ENCODE measurements at regions not wholly inside any gene's neighbourhood (a gene's known extent, or its start where the extent isn't known, plus 50 kb on each side); places are given as distances from the start of the nearest gene placed in this dataset.
"Not testable (repeated sequence)": the region's sequence is repeated elsewhere in the genome, so short reads cannot be mapped to it uniquely, and the experiment has no call there.

DNA sequence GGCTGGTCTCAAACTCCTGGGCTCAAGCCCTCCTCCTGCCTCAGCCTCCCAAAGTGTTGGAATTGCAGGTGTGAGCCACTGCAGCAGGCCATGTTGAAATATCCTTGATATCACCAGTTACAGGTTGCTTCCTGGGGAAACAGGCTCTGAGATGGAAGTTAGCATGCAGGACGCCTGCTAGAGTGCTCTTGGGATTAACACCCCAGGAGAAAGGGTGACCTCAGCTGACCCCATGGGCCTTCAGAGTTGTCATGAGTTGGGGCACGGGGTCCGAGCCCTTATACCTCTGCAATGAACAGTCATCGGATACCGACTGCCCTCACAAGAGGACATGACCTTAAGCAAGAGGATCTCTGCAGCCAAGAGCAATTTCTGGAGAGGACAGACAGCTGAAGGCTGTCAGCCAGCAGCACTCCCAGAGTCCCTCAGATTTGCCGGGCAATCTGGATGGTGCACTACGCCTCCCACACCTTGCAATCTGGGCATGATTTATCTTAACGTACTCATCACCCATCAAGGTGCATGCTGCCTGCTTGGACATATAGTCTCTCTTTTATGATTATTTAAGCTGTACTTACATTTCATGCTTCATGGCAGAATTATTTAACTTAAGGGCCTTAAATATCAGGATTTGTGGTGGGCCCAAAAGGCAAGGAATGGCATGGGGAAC lies 134.6 kb downstream of the ADSS2 start:
- DNase-seq (ENCODE audit: extremely low read depth in 1 of 2, low read depth in 1 of 2): no peak

DNA sequence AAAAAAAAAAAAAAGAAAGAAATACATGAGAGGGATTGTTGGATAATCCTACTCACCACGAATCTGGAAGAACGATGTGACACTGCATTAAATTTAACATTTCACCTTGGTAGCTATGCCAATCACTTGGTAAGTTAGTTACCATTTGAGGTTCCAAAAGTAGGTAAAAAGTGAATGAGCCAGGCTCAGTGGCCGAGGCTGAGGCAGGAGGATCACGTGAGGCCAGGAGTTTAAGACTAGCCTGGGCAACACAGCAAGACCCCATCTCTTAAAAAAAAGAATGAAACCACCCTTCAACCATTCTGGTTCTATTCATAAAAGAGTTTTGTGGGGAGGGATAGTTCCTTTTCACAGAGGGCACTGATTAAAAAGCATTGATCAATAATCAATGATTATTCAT lies 133.6 kb downstream of the ADSS2 start:
- no peak for DNase-seq (ENCODE audit: extremely low read depth in 1 of 2, low read depth in 1 of 2)

DNA sequence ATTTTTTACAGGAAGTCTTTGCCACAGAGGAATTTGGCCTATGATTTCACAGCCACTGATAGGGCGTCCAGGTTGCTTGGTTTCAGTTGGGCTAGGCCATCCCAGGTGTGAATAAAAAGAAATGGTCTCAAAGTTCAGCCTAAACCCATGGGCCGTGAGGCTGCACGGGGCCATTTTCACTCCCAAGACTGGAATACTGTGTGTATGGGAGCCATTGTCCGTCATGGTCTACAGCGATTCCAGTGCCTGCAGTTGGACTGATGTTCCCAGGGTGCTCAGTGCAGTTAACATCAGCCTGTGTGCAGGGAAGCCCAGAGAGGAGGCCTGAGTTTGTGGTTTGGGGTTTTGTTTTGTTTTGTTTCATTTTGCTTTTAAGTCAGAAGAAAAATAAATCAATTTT lies 133.2 kb downstream of the ADSS2 start:
- DNase-seq (ENCODE audit: extremely low read depth in 1 of 2, low read depth in 1 of 2): no peak

DNA sequence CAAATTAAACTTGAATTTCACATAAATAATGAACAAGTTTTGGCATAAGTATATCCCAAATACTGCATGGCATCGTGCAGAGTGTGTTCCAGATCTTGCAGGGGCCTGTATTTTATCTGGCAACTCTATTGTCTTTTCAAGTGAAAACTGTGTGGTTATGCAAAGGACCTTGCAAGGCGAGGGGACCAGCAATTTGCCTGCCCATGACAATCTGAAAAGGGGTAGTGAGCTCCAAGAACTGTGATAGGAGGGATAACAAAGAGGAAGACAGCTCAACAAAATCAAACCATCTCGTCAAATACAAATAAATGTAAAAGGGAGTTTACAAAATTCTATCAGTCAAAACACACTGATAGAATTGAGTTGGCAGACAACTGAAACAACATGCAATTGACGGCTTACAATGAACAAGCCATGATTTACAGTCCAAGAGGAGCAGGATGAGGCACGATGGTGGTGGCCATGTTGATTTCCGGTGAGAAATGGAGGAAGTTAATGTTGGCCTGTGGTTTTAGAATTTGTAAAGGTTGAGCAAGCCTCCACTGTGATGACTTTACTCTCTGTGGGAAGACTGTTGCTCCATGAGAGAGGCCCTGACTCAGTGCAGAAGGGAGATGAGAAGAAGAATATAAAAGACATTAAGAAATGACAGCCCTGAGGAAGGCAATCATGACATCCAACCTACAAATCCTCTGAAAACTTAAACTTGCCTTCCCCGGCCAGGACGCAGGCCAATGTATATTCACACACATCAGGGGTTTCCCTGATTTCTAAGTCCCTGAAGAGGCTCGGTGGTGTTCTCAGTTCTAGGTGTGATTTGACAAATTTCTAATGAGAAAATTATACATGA lies 132.2 kb downstream of the ADSS2 start:
- DNase-seq (ENCODE audit: extremely low read depth in 1 of 2, low read depth in 1 of 2): no peak

DNA sequence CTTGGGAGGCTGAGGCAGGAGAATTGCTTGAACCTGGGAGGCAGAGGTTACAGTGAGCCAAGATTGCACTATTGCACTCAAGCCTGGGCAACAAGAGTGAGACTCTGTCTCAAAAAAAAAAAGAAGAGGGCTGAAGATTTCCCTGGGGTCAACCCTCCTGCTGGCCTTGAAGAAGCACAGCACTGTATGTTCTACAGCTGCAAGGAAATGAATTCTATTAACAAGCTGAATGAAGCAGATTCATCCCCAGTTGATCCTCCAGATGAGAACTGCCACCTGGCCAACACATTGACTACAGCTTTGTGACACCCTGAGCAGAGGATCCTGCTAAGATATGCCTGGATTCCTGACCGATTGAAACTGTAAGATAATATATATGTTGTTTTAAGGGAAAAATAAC lies 129.5 kb downstream of the ADSS2 start:
- no peak for DNase-seq (ENCODE audit: extremely low read depth in 1 of 2, low read depth in 1 of 2)

DNA sequence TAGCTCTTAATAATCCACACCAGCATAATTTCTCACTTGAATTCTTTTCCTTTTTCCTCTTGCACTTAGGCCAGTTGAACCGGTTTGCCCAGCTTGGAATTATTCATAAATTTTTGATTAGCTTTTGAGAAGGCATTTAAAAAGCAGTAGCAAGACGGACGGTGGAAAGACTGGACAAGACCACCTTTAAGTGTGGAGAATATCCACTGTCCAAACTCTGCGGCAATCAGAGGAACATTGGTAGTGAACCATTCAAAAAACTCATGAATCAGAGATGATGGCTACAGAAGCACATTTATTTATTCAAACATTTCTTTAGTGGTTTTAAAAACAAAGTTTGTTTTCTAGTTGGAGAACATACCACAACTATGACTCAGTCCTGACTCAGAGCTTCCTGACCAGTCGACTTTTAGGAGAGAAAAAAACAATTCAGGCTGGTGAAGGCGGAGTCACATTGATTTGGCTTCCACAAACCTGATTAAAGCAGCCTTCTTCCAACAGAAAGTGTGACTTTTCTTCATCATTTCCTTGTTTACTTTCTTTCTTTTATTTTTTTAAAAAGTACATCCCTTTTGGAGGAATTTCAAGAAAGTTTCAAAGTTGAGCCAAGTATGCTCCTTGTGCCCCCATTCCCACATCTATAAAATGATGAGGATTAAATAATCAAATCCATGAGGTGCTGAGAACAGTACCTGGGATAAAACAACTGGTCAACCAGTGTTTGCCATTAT lies 128.8 kb downstream of the ADSS2 start:
- no peak for DNase-seq (ENCODE audit: extremely low read depth in 1 of 2, low read depth in 1 of 2)

DNA sequence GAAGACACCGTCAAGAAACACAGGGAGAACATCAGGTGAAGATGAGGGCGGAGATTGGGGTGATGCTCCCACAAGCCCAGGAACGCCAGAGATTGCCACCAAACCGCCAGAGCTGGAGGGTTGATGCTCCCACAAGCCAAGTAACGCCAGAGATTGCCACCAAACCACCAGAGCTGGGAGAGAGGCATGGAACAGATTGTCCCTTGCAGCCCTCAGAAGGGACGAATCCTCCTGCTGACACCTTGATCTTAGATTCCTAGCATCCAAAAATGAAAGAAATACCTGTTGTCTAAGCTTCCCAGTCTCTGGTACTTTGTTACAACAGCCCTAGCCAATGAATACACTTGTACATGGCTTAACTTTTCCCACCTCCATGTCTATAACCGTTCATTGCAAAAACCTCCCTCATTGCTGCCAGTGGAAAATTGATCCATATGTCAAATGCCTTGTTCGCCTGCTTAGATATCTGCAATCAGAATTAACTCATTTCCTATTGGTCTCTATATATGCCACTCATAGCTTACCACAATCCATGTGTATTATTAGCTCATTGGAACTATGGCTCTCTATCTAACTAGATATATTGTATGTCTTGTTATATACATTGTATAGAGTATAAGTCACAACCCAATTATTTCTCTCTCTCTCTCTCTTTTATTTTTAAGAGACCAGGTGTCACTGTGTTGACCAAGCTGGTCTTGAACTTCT lies 127.4 kb downstream of the ADSS2 start:
- DNase-seq (ENCODE audit: extremely low read depth in 1 of 2, low read depth in 1 of 2): no peak

DNA sequence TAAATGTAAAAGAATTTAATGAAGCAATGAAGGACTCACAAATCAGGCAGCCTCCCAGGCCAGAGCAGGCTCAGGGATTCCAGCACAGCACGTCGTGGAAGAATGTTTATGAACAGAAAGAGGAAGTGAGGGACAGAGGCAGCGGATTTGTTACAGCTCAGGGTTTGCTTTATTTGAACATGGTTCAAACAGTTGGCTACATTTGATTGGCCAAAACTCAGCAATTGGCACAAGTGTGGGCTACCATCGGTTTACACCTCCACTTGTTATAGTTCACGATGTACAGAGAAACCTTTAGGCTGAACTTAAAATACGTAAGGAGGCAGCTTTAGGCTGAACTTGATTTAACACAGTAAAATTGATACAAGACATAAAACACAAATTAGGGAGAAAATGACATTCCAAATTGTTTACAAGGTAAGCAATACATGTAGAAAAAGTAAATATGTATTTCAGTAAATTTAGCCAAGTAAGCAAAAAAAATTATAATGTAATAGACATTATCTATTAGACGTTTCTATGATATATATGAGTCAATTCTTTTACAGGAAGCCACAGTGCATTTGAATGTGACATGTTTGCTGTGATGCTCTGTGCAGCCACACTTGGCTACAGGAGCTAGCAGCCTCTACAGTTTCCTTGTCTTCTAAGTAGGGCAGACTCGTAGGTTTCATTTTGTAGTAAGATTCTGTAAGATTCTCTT lies 126.5 kb downstream of the ADSS2 start:
- DNase-seq (ENCODE audit: extremely low read depth in 1 of 2, low read depth in 1 of 2): no peak

DNA sequence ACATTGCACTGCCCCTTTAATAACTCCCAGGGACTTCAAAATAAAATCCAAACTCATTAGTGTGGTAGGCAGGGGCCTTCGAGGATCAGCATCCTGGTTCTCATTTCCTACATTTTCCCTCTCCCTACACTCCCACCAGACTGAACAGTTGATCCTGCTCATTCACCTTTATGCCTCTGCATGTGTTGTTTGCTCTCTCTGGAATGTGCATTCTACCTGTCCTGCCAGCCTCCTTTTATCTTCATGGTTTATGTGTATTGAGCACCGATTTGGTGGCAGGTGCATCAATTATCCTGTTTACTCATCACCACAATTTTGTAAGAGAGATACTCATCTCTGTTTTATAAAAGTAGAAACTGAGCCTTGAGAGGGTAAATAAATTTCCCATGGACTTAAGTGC lies 125.0 kb downstream of the ADSS2 start:
- DNase-seq (ENCODE audit: extremely low read depth in 1 of 2, low read depth in 1 of 2): no peak

DNA sequence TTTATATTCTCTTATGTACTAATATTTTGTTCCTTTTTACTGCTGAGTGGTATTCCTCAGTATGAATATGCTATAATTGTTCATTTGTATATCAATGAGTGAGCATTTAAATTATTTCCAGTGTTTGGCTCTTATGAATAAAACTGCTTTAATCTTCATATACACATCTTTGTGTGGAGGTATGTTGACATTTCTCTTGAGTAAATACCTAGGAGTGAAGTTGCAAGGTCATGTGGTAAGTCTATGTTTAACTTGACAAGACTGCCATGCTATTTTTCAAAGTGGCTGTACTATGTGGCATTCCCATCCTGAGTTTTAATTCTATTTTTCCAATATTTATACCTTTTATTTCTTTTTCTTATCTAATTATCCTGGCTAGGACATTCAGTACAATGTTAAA lies 124.2 kb downstream of the ADSS2 start:
- no peak for DNase-seq (ENCODE audit: extremely low read depth in 1 of 2, low read depth in 1 of 2)

DNA sequence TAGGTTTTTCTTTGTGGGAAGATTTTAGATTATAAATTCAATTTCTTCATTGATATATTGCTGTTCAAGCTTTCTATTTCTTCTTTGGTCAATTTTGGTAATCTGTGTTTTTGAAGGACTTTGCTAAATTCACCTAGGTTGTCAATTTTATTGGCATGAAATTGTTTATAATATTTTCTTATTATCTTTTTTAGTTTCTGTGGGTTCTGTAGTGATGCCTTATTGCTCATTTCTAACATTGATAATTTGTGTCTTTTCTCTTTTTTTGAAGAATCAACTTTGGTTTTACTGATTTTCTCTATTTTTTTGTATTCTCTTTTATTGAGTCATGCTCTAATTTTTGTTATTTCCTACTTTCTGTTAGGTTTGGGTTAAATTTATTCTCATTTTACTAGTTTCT lies 123.2 kb downstream of the ADSS2 start:
- DNase-seq (ENCODE audit: extremely low read depth in 1 of 2, low read depth in 1 of 2): no peak

DNA sequence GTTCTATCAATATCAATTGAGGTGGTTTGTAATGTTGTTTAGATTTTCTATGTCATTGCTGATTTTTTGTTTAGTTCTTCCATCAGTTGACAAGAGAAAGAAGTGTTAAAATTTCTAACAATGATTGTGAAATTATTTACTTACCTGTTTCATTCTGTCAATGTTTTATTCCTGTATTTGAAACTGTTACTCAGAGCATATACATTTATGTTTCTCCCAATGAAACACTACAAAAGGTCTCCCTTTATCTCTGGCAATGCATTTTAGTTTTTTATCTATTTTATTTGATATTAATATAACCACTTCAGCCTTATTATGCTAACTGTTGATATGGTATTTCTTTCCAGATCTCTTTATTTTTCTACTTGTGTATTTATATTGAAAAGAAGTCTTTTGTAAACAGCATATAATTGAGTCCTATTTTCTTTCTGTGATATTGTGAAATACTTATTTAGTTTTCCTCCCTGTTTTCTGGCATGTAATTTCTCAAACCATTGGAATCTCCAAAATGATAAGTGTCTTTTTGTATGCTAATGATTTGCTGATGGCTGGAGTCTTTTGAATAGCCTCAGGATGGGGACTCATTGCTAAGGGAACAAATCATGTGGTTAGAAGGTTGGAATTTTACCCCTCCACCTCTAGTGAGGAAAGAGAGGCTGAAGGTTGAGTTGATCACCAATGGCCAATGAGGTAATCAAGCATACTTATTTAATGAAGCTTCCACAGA lies 122.0 kb downstream of the ADSS2 start:
- DNase-seq (ENCODE audit: extremely low read depth in 1 of 2, low read depth in 1 of 2): no peak

DNA sequence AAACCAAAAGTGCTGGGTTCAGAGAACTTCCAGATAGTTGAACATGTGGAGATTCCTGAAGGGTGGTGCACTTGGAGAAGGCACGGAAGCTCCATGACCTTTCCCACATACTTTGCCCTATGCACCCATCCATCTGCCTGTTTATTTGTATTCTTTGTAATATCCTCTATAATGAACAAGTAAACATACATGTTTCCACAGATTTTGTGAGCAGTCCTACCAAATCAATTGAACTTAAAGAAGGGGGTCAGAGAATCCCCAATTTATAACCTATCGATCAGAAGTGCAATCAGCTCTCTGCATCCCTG lies 121.4 kb downstream of the ADSS2 start:
- DNase-seq (ENCODE audit: extremely low read depth in 1 of 2, low read depth in 1 of 2): no peak

DNA sequence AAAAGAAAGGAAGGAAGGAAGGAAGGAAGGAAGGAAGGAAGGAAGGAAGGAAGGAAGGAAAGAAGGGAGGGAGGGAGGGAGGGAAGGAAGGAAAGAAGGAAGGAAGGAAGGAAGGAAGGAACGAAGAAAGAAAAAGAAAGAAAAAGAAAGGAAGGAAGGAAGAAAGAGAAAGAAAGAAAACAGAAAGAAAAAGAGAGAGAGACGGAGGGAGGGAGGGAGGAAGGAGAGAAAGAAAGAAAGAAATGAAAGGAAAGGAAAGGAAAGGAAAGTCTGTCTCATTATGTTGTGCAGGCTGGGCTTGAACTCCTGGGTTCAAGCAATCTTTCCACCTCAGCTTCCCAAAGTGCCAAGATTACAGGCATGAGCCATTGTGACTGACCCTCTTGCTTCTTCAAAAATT lies 118.9 kb downstream of the ADSS2 start:
- DNase-seq (ENCODE audit: extremely low read depth in 1 of 2, low read depth in 1 of 2): not testable (repeated sequence)

DNA sequence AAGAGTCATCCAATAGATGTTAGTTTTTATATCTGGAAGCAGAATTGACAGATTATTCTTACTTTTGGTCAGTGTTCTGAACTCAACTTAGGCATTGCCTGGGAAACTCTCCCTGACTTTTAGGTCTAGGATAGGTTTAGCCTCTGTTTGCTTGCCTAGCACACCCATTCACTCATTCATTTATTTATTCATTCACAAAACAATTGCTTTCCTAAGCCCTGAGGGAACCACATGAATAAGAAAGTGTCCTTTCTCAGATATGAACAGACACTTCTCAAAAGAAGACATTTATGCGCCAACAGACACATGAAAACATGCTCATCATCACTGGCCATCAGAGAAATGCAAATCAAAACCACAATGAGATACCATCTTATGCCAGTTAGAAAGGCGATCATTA lies 117.4 kb downstream of the ADSS2 start:
- DNase-seq (ENCODE audit: extremely low read depth in 1 of 2, low read depth in 1 of 2): not testable (repeated sequence)

DNA sequence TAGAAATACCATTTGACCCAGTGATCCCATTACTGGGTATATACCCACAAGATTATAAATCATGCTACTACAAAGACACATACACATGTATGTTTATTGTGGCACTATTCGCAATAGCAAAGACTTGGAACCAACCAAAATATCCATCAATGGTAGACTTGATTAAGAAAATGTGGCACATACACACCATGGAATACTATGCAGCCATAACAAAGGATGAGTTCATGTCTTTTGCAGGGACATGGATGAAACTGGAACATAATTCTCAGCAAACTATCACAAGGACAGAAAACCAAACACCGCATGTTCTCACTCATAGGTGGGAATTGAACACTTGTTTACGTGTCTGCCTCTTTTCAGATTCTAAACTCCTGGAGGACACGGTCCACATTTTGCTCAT lies 116.9 kb downstream of the ADSS2 start:
- DNase-seq (ENCODE audit: extremely low read depth in 1 of 2, low read depth in 1 of 2): not testable (repeated sequence)

DNA sequence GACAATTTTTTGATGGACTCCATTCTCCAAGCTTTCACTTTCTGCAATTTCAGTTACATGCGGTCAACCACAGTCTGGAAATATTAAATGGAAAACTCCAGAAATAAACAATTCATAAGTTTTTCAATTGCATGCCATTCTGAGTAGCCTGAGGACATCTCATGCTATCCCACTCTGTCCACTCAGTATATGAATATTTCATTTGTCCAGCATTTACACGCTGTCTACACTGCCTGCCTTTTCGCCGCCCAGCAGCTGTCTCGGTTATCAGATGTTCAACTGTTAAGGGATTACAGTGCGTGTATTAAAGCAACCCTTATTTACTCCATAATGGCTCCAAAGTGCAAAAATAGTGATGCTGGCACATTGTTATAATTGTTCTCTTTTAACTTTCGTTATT lies 116.3 kb downstream of the ADSS2 start:
- DNase-seq (ENCODE audit: extremely low read depth in 1 of 2, low read depth in 1 of 2): no peak

DNA sequence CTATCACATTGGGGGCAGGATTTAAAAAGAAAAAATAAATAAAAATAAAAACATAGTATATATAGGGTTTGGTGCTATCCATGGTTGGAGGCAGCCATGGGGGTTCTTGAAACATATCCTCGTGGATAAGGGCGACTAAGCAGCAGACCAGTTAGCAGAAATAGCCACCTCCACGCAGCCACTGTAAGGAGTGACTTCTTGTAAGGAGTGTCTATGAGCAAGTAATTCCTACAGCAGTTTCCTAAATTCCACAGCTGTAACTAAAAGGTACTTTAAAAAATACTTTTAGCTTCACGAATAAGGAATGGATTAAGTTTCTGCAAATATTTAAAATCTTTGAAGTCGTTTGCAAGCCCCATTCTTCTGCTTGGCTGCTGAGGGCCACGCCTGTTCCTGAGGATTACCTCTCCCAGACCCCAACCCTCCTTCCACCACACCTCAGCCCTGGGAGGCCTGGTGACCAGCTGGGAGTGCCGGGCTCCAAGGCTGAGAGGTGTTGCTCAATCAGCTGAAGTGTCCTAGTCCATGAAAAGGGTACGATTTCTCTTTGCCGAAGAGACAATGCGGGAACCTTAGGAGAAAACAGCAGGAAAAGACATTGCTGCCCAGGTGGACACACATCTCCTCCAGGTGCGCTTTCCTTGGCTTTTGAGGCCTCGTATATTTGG lies 115.3 kb downstream of the ADSS2 start:
- no peak for DNase-seq (ENCODE audit: extremely low read depth in 1 of 2, low read depth in 1 of 2)

DNA sequence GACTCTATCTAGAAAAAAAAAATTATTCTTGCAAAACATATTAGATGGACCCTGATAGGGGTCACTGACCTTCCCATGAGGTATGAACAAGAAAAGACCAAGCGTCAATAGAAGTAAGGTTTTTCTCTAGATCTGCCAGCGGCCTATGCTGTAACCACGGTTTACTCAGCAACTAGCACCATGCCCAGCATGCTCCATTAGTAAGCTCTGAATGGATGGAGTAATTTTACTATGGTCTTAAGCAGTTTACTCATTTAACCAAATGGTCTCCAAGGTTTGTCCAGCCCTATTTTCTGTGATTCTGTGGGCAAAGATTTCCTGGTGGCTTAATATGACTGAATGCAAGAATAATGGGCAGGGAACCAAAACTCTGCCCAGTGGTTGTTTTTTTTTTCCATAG lies 113.9 kb downstream of the ADSS2 start:
- DNase-seq (ENCODE audit: extremely low read depth in 1 of 2, low read depth in 1 of 2): no peak

Data from activated CD8-positive, alpha-beta memory T cell treated with anti-CD3 and anti-CD28 coated beads for 1 hour (primary cell).